NCI-H82 (cell line): ENCODE measurements at regions not wholly inside any gene's neighbourhood (a gene's known extent, or its start where the extent isn't known, plus 50 kb on each side); places are given as distances from the start of the nearest gene placed in this dataset.

ENCODE experiments used
- DNase-seq: peaks from one replicate; lab custom pipeline; 2025; lab: John Stamatoyannopoulos, UW

DNA sequence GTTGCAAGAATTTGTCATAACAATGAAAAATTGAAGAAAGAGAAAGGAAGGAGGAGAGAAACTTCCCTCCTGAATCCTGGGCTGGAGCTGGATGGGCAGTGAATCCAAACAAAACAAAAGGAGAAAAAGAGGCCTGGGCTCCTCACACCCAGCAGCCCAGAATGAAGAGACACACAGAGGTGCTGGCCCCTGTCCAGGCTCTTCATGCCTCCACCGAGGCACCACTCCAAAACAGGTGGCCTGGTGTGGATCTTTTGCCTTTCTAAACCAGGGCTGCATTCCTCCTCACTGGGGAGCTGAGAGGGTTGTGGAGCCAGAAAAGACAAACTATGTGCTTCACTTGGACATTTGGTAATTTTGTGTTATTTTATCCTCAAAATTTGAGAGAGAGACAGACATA lies 76.0 kb downstream of the FAM124B start:
- DNase-seq: no peak

DNA sequence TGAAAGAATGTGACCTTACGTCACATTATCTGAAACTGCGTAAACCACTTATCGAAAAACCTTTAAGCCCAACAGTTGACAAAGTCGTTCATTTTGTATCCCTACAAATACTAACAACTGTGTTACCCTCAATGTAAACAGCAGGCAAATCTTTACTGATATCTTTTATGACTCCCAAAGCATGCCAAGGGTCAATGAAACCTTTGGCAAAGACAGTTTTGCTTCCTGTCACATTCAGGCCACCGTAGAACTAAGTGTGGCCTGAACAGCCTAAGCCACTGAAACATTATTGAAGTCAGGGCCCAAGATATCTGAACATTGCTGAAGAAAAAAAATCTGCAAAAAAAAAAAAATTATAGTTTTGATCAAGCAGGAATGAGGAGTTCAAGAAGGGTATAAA lies 77.3 kb downstream of the FAM124B start:
- DNase-seq: no peak

GRCh38 chr2:224320660-224321059 lies 81.2 kb downstream of the FAM124B start:
- no peak for DNase-seq

DNA sequence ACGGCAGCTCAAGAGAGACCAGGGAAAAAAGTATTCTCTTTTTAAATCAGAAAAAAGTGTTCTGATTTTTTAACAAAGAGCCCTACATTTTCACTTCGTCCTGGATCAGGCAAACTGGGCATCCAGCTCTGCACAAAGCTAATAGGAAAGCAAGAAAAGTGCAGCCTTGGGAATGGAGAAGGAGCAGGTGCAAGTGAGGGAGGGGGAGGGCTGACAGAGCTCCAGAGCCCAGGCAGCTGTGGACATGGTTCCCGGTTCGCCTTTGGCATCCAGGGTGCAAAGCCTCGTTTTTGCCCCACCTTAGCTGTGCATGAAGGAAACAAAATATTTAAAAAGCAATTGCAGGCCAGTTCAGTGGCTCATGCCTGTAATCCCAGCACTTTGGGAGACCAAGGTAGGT lies 82.2 kb downstream of the FAM124B start:
- DNase-seq: no peak

DNA sequence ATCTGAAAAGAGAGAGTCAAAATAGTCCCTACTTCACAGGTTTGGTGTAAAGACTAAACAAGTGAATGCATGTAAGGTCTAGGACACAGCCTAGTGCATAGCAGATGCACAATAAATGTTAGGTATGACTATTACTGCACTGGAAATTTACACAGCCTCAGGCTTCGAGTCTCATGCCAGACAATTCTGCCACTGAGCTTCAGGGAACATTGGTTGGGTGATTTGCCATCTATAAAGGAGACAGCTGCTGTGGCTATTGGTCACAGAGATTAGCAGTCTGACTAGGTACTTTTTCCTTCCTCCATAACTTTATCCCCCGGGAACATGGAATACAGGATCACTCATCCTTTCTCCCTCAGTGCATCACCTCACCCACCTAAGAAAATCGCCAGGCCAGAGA lies 89.2 kb downstream of the FAM124B start:
- no peak for DNase-seq

- DNase-seq: no peak
Measured at GRCh38 chr2:224310943-224311625, 90.8 kb downstream of the FAM124B start.

GRCh38 chr2:224309176-224309575 lies 92.7 kb downstream of the FAM124B start:
- DNase-seq: no peak

DNA sequence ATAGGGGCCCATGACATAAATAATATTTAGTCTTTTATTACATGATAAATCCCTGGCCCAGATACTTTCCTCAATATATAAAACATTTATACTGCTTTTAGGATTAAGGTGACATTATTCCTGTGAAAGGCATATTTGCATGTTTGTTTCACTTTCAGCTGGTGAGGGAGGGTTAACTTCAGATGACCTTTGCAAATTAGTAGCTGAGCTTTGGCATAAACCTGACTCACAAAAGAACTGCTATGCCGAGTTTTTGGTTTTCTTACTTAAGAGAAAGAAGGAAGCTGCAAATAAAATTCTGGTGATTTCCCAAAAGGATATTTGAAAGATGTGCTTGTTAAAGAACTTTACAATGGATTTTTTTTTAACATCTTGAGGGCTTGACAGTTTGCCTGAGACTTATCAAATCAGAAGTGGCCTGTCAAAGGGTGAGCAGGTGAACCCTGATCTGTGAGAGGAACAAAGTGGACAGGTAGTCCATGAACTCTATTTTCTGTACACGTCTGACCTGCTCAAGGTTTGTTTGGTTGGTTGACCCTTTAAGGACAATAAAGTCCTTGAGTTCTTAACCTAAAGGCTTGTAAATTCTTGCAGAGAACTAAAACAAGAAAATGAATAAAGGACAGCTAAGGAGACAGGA lies 93.5 kb downstream of the FAM124B start:
- DNase-seq: no peak

GRCh38 chr2:224302952-224303351 lies 99.0 kb downstream of the FAM124B start:
- no peak for DNase-seq

DNA sequence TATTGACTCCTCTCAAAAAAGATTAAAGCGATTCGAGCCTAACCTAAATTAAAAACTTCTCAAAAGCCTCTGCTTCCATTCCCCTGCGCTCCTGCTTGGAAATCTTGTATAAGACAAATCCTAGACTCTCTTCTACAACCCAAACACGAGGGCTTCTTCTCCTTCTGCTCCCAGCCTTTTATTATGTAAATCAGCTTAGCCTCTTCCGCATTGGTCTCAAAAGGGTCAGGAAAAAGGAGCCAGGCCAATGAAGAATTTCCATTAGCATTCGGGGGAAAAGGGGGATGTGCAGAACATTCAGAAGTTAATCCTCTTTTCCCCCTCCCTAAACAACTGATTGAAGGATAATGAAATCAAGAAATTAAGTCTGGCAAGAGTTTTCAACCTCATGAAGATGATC lies 107.9 kb downstream of the FAM124B start:
- peak; percentile 94 for DNase-seq

DNA sequence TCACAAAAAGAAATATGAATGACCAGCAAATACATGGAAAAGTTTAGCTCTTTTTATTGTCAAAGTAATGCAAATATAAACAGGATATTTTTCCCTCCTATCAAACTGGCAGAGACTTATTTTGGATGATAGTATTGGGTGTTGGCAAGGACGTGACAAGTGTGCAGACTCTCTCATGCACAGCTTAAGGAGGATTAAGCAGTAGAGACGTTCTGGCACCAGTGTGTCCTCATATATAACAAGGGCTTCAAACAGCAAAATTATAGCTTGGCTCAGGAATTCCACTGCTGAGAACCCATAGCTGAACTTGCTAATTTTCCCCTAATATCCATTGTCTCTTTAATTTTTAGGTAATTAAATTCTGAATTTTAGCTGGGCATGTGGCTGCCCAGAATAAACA lies 114.4 kb downstream of the FAM124B start:
- DNase-seq: peak; percentile 83

DNA sequence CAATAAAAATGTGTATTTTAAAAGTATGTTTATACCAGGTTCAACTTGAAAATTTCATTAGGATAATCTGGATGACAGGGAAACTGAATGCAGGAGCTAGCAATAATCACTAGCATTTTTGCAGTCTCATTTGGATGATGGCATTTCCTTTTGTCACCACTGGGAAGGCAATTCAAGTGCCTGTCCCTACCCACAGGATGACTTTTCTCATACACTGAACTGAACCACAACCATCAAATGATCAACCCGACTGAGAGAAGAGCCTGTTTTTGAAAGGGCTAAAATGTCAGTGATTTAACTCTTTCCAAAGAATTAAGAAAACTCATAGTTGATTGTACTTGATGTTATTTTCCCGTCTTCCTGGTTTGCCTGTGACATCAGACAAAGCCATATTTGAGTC lies 115.0 kb downstream of the FAM124B start:
- DNase-seq: peak; percentile 43

DNA sequence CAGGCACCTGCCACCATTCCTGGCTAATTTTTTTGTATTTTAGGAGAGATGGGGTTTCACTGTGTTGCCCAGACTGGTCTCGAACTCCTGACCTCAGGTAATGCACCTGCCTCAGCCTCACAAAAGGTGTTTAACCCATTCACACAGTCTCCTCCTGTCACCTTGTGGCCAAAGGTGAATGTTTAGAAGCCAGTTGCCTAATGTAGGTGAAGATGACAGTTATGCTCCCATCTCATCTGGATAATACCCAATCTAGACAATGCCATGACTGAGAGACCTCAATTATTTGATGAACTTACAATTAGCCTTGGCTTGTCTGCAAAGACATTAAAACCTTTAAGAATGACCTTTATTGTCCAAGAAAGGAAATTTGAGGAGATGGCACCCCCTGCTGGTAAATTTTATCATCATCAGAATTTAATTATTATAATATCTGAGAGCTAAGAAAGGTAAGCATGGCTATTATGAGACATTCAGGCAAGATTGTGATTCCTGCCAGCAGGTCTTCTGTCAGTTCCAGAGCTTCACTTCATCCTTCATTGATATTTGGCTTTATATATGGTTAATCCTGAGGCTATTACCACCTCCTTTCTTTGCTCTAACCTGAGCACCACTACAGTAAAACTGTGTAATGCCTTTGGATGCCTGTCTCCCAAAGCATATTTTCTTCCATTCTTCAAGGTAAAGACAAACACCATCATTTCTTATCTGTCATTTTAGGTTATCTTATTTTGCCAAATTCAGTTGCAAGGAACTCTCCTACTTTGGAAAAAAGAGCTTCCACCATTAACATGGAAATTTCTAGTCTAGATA lies 117.6 kb downstream of the FAM124B start:
- peak; percentile 77 for DNase-seq

DNA sequence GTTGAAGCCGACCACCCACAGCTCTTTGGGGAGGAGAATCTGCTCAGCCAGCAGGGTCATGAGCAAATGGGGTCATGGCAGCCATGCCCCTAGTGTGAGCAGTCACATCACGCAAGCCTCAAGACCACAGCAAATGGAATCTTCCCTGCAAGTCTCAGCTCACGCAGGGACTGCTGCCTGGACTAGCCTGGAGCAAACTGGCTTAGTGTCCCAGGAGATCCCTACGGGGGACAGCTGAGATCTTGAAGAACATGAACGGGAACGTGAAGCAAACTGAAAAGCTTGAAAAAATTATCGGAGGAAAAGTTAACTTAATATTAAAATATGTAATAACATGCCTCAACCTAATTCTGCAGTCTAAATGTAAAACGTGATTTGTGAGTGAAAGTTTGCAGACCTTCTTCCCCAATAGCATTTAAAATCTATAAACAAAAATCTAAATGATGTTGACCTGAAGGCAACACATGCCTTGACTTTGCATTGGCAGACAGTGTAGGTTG lies 118.4 kb downstream of the FAM124B start:
- no peak for DNase-seq

DNA sequence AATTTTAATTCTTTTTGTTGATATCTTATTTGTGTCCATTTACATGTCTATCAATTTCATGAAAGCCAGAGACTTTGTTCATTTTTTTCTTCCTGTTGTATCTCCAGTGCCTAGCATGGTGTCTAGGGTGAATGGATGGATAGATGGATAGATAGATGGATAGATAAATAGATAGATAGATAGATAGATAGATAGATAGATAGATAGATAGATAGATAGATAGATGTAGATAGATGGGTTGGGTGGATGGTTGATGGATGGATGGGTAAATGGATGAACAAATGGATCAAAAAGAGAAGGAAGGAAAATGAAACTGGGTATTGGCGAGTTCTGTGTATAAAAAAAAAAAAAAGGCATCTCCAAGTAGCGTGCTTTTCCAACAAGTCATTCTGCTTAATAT lies 120.5 kb downstream of the FAM124B start:
- DNase-seq: no peak

- no peak for DNase-seq
Measured at GRCh38 chr2:224278531-224278930, 123.4 kb downstream of the FAM124B start.

DNA sequence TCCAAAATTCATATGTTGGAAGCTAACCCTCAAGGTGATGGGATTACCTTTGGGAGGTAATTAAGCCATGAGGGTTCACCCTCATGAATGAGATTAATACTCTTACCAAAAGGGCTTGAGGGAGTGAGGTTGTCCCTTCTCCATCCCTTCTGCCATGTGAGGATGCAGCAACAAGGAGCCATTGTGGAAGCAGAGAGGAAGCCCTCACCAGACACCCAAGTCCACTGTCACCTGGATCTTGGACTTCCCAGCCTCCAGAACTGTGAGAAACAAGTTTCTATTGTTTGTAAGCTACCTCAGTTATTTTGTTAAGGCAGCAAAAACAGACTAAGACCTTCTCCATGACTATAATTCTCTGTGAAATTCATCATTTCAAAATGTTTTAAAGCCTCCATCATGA lies 125.7 kb downstream of the FAM124B start:
- DNase-seq: no peak

- DNase-seq: no peak
Measured at GRCh38 chr2:224272237-224272910, 129.5 kb downstream of the FAM124B start.

- no peak for DNase-seq
Measured at GRCh38 chr2:224271617-224272236, 130.2 kb downstream of the FAM124B start.

DNA sequence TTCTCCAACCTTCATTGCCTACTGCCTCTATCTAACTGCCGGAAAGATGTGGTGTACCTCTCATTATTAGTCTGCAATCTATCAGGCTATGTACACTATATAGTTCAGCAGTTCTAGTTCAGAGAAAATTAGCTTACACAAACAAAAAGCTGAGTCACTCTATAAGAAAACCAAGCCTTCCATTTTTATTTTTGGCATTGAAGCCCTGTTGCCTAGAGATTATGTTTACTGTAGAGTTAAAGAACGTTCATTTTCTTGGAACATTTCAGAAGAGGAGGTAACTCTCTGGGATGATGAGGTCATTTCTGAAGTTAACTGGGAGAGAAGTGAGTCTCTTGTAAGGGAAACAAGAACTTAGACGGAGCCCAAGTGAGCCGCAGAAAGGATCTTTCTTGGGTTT lies 133.5 kb downstream of the FAM124B start:
- no peak for DNase-seq

DNA sequence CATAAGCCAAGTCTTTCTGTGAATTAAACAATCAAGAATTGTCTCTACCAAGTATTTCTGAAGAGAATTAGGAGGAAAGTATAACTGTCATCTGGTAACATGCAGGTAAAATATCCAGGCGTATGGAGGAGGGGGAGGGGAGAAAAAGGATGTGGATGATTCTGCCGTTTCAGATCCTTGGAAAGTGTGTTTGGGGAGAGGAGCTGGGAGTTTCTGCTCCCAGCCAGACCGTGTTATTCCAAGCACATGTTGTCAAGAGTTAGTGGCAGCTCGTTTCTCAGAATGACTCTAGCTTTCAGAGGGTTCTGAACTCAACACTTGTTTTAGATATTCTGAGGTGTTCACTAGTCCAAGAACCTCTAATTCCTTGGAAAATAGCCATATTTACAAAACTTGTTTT lies 137.6 kb downstream of the FAM124B start:
- DNase-seq: no peak

DNA sequence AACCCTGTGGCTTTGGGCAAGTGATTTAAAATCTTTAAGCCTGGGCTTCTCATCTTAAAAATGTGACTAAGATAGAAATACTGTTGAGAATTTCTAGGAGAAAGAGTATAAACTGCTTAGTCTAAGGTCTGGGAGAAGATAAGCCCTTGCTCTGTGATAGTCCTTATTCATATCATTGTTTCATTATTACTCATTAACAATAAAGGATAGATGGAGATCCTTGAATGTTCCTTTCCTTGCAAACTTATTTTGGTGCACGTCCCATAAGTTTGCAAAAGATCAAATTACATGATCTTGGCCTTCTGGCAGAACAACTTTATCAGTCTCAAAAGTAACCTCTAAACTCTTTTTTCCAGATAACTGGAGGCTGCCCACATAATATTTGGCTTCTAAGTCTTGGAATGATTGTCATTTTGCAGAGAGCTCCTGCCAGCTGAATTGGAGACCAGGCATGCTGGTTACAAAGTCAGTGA lies 138.3 kb downstream of the FAM124B start:
- DNase-seq: no peak
